Stimulated activated memory B cell treated with anti-CD40 and anti-IgM and Interleukin-4, amounts not matched to agents 10 μg/mL and 1 μg/mL and 100 μg/mL, for 72 hours (primary cell): ENCODE measurements at regions not wholly inside any gene's neighbourhood (a gene's known extent, or its start where the extent isn't known, plus 50 kb on each side); places are given as distances from the start of the nearest gene placed in this dataset.
"Not testable (repeated sequence)": the region's sequence is repeated elsewhere in the genome, so short reads cannot be mapped to it uniquely, and the experiment has no call there.

Experiments used
- ATAC-seq: fragments of 150-1000 bp; cut with Tn5 transposase; 2 replicates; pipeline ENCODE4 v1.10.0; 2021
- H3K27ac Mint-ChIP-seq: one replicate; pipeline ENCODE4 v1.8.0; 2022; ENCODE audit warnings: mild to moderate bottlenecking, mixed read lengths
- H3K27me3 Mint-ChIP-seq: one replicate; pipeline ENCODE4 v1.8.0; 2022; ENCODE audit warnings: mixed read lengths
- H3K36me3 Mint-ChIP-seq: one replicate; pipeline ENCODE4 v1.8.0; 2022; ENCODE audit warnings: mixed read lengths
- H3K4me1 Mint-ChIP-seq: one replicate; pipeline ENCODE4 v1.8.0; 2022; ENCODE audit warnings: mixed read lengths
- H3K4me3 Mint-ChIP-seq: one replicate; pipeline ENCODE4 v1.8.0; 2022; ENCODE audit warnings: mild to moderate bottlenecking, moderate library complexity, mixed read lengths
- H3K9me3 Mint-ChIP-seq: one replicate; pipeline ENCODE4 v1.8.0; 2022; ENCODE audit warnings: mixed read lengths

DNA sequence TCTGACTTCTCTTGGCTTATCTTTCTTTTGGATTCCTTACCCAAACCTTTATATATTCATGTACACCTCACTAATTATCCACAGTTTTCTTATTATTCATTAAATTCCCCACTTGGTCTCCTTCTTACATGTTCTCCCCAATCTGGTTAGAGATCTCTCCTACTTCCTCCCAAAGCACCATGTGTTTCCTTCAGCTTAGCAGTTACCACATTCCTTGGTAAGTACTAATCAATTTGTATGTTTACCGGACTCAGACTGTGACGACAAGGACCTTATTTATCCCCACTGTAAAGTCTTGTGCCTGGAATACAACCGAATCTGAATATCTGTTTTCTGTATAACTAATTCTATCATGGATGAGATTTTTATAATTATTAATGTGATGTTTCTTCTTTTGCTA is 389.5 kb downstream of the KCNJ2 start:
- no peak for ATAC-seq
- H3K27me3 Mint-ChIP-seq = no peaks in the 10 kb centered on the region
- no peaks in the 10 kb centered on the region for H3K4me1 Mint-ChIP-seq

DNA sequence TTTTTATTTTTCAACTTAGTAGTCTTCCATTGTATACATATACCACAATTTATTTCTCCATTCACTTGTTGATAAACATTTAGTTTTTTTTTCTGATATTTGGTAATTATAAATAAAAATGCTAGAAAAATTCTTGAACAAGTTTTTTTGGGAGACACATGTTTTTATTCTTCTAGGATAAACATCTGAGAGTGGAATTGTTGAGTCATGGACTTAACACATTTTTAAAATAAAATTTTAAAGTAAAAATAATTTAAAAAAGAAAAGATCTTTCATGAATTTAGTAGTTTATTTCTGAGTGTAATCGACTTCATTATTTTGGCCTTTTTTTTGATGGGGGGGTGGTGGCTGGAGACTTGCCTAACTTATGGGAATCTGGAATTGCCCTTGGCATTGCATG is 391.1 kb downstream of the KCNJ2 start:
- ATAC-seq = no peak
- no peaks in the 10 kb centered on the region for H3K27me3 Mint-ChIP-seq
- H3K36me3 Mint-ChIP-seq = no peaks in the 10 kb centered on the region
- H3K9me3 Mint-ChIP-seq = no peaks in the 10 kb centered on the region
- no peak overlapping the region for H3K4me3 Mint-ChIP-seq
- no peak overlapping the region for H3K27ac Mint-ChIP-seq
- no peaks in the 10 kb centered on the region for H3K4me1 Mint-ChIP-seq

More for the DNA sequence above, 389.5 kb downstream of the KCNJ2 start:
- Mint-ChIP-seq H3K9me3 (no peaks in the 10 kb centered on the region), H3K4me3 (no peak overlapping the region), H3K36me3 (no peaks in the 10 kb centered on the region), H3K27ac (no peak overlapping the region)

DNA sequence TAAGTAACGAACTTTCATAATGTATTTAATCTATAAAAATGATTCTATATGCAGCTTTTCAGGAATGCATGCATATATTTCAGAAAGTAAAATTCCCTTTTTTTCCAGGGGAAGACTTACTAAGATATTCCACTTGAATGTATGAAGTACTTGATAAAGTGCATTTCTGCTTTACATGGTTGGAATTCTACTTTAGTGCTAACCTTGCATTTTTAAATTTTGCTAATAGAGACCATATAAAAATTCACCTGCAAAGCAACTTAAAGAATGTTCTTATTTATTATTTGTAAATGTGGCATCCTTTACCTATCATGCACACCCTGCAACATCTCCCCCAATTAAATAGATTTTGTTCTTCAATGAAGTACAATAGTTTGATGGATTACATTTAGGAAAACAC is 392.8 kb downstream of the KCNJ2 start:
- H3K4me3 Mint-ChIP-seq = no peak overlapping the region
- H3K4me1 Mint-ChIP-seq = no peaks in the 10 kb centered on the region
- no peaks in the 10 kb centered on the region for H3K9me3 Mint-ChIP-seq
- H3K27ac Mint-ChIP-seq = no peak overlapping the region
- no peaks in the 10 kb centered on the region for H3K36me3 Mint-ChIP-seq
- no peaks in the 10 kb centered on the region for H3K27me3 Mint-ChIP-seq
- no peak for ATAC-seq

DNA sequence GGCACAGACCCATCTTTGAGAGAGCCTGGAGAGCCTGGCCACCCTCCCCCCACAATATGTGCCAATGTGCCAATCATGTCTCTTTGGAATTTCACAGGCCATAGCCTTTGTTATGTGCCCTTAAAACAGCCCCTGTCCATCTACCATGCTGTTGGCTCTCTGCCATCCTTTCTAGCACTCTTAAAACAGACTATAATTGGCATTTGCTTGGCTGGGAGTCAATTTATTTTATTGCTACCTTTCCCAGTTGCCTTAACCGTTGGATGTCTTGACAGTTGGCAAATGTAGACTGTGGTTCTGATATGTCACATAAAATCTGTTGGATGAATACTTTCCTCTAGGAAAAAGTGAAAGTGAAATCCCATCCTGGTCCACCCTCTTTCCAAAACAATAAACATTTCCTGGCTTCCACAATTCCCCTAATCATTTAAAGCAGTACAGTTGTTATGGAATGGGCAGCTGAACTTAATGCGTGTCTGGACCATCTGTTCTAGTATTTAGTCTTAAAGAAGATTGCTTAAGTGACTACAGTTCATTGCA is 394.0 kb downstream of the KCNJ2 start:
- ATAC-seq = no peak
- no peaks in the 10 kb centered on the region for H3K27me3 Mint-ChIP-seq
- H3K36me3 Mint-ChIP-seq = no peaks in the 10 kb centered on the region
- no peaks in the 10 kb centered on the region for H3K4me1 Mint-ChIP-seq
- H3K4me3 Mint-ChIP-seq = no peak overlapping the region
- H3K9me3 Mint-ChIP-seq = no peaks in the 10 kb centered on the region
- no peak overlapping the region for H3K27ac Mint-ChIP-seq

DNA sequence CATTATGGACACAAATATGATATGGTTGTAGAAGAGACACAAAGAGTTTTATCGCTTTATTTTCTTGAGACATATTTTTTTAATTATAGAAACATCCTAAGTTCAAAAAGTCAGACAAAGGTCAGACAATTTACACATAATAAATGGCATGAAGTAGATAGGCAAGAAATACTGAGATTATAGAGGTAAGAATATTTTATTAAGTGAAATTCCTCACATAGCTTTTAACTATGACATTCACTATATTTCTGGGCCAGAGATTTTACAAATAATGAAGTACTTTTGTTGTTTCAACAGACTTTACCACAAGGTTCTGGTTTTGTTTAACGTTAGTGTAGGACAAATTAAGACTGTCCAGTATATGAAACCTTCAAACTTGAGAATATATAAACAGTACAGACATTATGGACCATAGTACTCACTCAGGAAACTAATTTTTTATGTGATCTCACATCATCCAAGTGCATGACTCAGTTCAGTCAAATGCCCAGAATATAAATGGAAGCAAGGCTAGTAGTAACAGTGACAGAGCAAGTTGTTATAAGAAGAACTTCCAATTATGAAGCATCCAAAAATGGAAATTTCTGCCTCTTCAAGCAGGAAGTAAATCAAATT is 394.8 kb downstream of the KCNJ2 start:
- no peak overlapping the region for H3K4me3 Mint-ChIP-seq
- no peak for ATAC-seq
- no peaks in the 10 kb centered on the region for H3K36me3 Mint-ChIP-seq
- no peaks in the 10 kb centered on the region for H3K4me1 Mint-ChIP-seq
- no peak overlapping the region for H3K27ac Mint-ChIP-seq
- no peaks in the 10 kb centered on the region for H3K9me3 Mint-ChIP-seq
- no peaks in the 10 kb centered on the region for H3K27me3 Mint-ChIP-seq

DNA sequence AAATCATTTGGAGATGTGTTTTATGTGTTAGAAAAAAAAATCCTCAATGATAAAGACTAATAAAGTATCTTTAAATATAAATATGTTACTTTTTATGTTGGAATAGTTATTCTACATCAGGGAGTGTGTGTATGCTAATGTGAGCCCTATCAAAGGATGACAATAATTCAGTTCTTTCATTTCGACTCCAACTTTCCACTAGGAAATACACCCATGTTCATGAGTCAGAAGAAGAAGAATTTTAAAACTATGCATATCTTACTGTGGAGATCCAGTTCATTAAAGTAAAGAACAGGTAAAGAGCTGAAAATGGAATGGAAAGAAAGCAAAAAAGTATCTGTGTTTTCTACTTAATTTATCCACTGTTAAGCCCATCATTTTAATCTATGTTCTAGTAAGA is 399.8 kb downstream of the KCNJ2 start:
- no peaks in the 10 kb centered on the region for H3K9me3 Mint-ChIP-seq
- H3K36me3 Mint-ChIP-seq = no peaks in the 10 kb centered on the region
- no peaks in the 10 kb centered on the region for H3K27me3 Mint-ChIP-seq
- no peak for ATAC-seq
- no peak overlapping the region for H3K27ac Mint-ChIP-seq
- H3K4me3 Mint-ChIP-seq = no peak overlapping the region
- H3K4me1 Mint-ChIP-seq = no peaks in the 10 kb centered on the region

DNA sequence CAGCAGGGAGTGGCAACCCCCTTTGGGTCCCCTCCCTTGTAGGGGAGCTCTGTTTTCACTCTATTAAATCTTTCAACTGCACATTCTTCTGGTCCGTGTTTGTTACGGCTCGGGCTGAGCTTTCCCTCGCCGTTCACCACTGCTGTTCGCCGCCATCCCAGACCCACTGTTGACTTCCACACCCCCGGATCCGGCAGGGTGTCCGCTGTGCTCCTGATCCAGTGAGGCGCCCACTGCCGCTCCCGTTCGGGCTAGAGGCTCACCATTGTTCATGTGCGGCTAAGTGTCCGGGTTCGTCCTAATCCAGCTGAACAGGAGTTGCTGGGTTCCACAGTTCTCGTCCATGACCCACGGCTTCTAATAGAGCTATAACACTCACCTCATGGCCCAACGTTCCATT is 408.1 kb downstream of the KCNJ2 start:
- Mint-ChIP-seq H3K27me3 (no peaks in the 10 kb centered on the region), H3K4me3 (no peak overlapping the region), H3K4me1 (no peaks in the 10 kb centered on the region), H3K27ac (no peak overlapping the region), H3K9me3 (peaks cover 14% of the 10 kb centered on the region), H3K36me3 (no peaks in the 10 kb centered on the region)
- no peak for ATAC-seq

DNA sequence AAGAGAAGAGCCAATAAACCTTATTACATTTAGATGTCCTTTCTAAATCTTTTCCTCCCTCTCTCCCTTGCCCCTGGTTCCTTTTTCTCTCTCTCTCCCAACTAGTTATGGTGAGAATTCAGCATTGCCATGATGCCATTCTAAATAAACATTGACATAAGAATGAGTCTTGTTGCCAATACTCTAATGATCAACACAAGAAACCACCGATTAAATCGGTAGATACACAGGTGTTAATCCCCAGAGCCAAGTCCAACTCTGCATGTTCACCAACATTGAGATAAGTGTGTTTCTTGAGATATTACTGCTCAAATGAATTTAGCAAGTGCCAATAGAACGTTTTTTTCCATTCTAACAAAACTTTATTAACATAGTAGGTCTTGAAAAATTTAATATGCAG is 412.1 kb downstream of the KCNJ2 start:
- Mint-ChIP-seq H3K27me3 (no peaks in the 10 kb centered on the region), H3K4me1 (no peaks in the 10 kb centered on the region), H3K9me3 (peaks cover 19% of the 10 kb centered on the region), H3K27ac (no peak overlapping the region), H3K36me3 (no peaks in the 10 kb centered on the region), H3K4me3 (no peak overlapping the region)
- no peak for ATAC-seq

DNA sequence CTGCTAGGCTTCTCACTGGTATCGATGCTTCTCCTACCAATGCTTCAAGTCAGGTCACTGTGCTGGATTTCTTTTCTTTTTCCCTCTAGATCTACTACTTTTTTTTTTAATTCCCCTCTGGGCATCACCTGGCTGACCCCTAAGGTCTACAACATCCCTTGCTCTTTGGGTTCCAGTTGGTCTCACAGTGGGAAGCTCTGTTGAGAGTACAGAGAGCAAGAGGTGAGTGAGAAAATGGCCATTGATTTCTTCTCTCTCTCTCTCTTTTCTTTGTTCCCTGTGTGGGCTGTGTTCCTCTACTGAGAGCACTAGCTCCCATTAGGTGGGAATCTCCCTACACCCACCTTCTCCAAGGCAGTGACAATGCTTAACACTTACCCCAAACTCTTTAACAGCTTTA is 413.4 kb downstream of the KCNJ2 start:
- peaks cover 16% of the 10 kb centered on the region for H3K9me3 Mint-ChIP-seq
- H3K27me3 Mint-ChIP-seq = no peaks in the 10 kb centered on the region
- ATAC-seq = no peak
- H3K4me1 Mint-ChIP-seq = no peaks in the 10 kb centered on the region
- no peaks in the 10 kb centered on the region for H3K36me3 Mint-ChIP-seq
- H3K27ac Mint-ChIP-seq = no peak overlapping the region
- no peak overlapping the region for H3K4me3 Mint-ChIP-seq

DNA sequence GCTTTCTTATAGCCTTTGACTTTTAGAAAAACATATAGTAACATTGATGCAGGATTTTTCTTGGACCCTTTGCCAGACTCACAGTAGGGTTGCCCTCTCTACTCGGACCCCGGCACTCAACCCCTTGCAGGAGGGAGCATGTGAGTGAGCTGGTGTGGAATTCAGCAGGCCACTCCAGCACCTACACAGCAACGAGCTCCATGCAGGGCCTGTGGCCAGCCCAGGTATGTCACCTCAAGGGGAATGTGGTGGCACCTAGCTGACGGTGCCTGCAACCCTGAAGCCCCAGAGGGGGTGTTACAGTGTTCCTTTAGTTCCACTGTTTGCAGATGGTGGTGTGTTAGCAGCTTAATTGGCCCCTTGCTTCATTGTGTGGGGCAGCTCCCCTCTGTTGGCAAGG is 414.9 kb downstream of the KCNJ2 start:
- Mint-ChIP-seq H3K4me3 (no peak overlapping the region), H3K36me3 (no peaks in the 10 kb centered on the region), H3K27ac (no peak overlapping the region), H3K4me1 (no peaks in the 10 kb centered on the region), H3K27me3 (no peaks in the 10 kb centered on the region), H3K9me3 (peaks cover 16% of the 10 kb centered on the region)
- no peak for ATAC-seq

DNA sequence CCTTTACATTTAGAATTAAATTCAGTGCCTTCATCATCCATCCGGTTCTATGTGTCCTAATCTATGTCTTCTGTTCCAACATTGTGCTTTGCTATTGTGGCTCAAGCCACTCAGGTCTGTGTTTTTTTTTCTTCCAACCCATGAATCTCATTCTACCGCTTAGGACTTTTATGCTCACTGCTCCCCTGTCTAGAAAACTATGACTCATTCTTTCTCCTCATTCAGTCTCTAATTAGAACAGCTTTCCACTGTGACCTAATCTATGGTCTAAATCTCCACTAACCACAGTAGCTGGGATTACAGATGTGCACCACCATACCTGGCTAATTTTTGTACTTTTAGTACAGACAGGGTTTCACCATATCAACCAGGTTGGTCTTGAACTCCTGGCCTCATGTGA is 418.7 kb downstream of the KCNJ2 start:
- H3K27ac Mint-ChIP-seq = no peak overlapping the region
- H3K36me3 Mint-ChIP-seq = no peaks in the 10 kb centered on the region
- no peak for ATAC-seq
- no peak overlapping the region for H3K4me3 Mint-ChIP-seq
- no peaks in the 10 kb centered on the region for H3K4me1 Mint-ChIP-seq
- H3K27me3 Mint-ChIP-seq = no peaks in the 10 kb centered on the region
- H3K9me3 Mint-ChIP-seq = peaks cover 5% of the 10 kb centered on the region

DNA sequence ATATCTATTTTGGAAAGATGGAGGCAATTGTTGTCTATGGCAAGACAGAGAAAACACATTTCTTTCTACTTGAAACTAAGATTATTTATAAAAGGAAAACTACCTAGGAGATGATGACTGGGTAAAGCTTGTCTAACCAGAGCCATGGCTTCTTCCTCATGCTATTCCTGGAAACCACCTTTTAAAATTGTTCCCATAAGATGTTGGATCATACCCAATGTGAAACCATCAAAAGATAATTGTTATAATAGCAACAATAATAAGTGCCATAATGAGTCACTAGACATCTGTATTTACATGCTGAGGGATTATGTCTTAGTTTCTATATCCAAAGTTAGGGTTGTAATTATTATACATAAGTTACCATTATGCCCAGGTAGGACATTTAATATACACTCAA is 428.4 kb downstream of the KCNJ2 start:
- no peak for ATAC-seq
- Mint-ChIP-seq H3K27ac (no peak overlapping the region), H3K9me3 (no peaks in the 10 kb centered on the region), H3K27me3 (no peaks in the 10 kb centered on the region), H3K4me3 (no peak overlapping the region), H3K36me3 (no peaks in the 10 kb centered on the region), H3K4me1 (no peaks in the 10 kb centered on the region)

DNA sequence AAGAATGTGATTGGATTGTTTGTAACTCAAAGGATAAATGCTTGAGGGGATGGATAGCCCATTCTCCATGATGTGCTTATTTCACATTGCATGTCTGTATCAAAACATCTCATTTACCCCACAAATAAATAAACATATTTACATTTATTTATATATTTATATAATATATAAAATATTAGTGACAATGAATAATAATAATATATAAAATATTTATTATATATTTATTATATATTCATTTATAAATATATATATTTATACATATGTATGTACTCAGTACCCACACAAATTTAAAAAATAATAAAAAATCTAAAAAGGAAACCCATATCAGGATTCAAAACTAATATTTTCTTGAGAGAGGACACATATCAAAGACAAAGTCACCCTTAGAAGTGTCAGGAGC is 429.9 kb downstream of the KCNJ2 start:
- no peaks in the 10 kb centered on the region for H3K4me1 Mint-ChIP-seq
- no peaks in the 10 kb centered on the region for H3K36me3 Mint-ChIP-seq
- no peak overlapping the region for H3K27ac Mint-ChIP-seq
- H3K27me3 Mint-ChIP-seq = no peaks in the 10 kb centered on the region
- ATAC-seq = no peak
- H3K4me3 Mint-ChIP-seq = no peak overlapping the region
- H3K9me3 Mint-ChIP-seq = no peaks in the 10 kb centered on the region

DNA sequence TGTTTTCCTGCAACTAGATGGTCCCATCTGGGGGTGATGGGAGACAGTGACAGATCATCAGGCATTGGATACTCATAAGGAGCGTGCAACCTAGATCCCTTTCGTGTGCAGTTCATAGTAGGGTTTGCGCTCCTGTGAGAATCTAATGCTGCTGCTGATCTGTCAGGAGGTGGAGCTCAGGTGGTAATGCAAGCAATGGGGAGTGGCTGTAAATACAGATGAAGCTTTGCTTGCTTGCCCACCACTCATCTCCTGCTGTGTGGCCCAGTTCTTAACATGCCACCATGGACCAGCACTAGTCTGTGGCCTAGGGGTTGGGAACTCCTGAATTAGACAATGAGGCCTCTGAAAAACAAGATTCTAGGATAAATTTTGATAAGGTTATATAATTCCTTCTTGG is 430.6 kb downstream of the KCNJ2 start:
- ATAC-seq, H3K36me3 Mint-ChIP-seq, H3K4me1 Mint-ChIP-seq, H3K27me3 Mint-ChIP-seq, H3K4me3 Mint-ChIP-seq, H3K27ac Mint-ChIP-seq, H3K9me3 Mint-ChIP-seq: not testable (repeated sequence)

DNA sequence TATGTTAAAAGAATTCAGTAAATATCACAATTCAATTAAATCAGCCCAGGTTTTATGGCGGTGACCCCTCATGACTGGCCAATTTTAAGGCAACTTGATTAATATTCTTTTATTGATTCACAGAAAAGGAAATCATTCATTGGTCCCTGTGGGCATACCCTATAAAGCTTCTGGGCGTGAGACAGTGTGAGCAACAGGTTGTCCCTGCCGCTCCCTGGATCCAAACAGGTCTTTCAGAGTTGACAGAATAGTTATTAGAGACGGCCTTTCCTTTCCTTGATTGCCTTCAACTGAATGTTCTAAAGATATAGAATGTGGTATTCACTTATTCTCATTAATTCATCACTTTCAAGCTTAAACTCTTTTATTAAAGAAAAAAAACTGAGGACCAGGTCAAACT is 433.9 kb downstream of the KCNJ2 start:
- no peaks in the 10 kb centered on the region for H3K27me3 Mint-ChIP-seq
- H3K36me3 Mint-ChIP-seq = no peaks in the 10 kb centered on the region
- H3K27ac Mint-ChIP-seq = no peak overlapping the region
- no peaks in the 10 kb centered on the region for H3K4me1 Mint-ChIP-seq
- ATAC-seq = no peak
- no peak overlapping the region for H3K4me3 Mint-ChIP-seq
- no peaks in the 10 kb centered on the region for H3K9me3 Mint-ChIP-seq

DNA sequence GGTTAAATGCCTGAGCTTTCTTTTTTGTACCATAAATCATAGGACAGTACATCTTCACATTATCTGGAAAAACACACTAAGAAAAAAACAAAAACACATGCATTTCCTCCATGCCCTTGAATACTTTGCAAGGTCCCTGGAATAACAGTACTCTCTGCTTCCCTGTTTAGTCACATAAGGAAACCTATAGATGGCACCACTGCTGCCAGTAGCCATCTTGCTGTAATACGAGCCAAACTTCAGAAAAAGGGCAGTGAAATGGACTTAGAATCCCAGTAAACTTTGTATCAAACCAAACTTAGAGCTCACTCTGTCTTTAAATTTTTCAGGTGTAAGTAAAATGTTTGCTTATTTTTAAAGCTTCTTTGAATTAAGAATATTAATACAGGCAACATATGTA is 435.5 kb downstream of the KCNJ2 start:
- H3K9me3 Mint-ChIP-seq = no peaks in the 10 kb centered on the region
- no peaks in the 10 kb centered on the region for H3K36me3 Mint-ChIP-seq
- no peaks in the 10 kb centered on the region for H3K4me1 Mint-ChIP-seq
- H3K4me3 Mint-ChIP-seq = no peak overlapping the region
- H3K27me3 Mint-ChIP-seq = no peaks in the 10 kb centered on the region
- ATAC-seq = no peak
- no peak overlapping the region for H3K27ac Mint-ChIP-seq

DNA sequence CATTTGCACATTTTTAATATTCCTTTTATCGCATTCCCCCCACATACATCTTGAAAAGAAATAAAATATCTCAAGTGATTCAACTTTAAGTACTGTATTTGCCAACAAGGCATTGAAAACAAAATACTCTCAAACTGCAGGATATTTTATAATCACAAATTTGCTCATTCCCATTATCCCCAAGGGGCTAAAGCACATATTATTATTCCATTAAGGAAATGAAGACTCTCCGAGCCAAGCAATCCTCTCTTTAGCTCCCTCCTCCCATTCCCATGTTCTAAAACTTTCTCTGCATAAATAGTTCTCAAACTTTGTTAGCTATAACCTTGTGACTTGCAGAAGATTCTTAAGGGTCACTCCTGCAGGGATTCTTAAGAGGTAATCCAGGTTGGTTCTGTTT is 436.8 kb downstream of the KCNJ2 start:
- Mint-ChIP-seq H3K36me3 (no peaks in the 10 kb centered on the region), H3K4me3 (no peak overlapping the region), H3K9me3 (no peaks in the 10 kb centered on the region)

More for the DNA sequence above, 436.8 kb downstream of the KCNJ2 start:
- no peaks in the 10 kb centered on the region for H3K27me3 Mint-ChIP-seq
- no peak overlapping the region for H3K27ac Mint-ChIP-seq
- ATAC-seq = no peak
- no peaks in the 10 kb centered on the region for H3K4me1 Mint-ChIP-seq
